DND-41 (cell line): ENCODE measurements at regions not wholly inside any gene's neighbourhood (a gene's known extent, or its start where the extent isn't known, plus 50 kb on each side); places are given as distances from the start of the nearest gene placed in this dataset.

Experiments
- ATAC-seq: fragments of 200-7000 bp; cut with Tn5 transposase; 3 replicates; pipeline ENCODE4 v1.9.1; 2021; ENCODE audit warnings: low read depth; ENCODE audit not compliant: insufficient read depth
- DNase-seq: peaks from one replicate; pipeline ENCODE4 v3.0.0-alpha.2; 2020
- H2AFZ ChIP-seq: 2 replicates; pipeline ENCODE4 v1.6.0; 2012; ENCODE audit warnings: low read depth, low read length
- H3K27ac ChIP-seq: 2 replicates; pipeline ENCODE4 v1.5.1; 2012; ENCODE audit warnings: low read length, inconsistent platforms
- H3K27me3 ChIP-seq: fragments of 200-600 bp; sonication (generic); 2 replicates; pipeline ENCODE4 v1.6.0; 2012; ENCODE audit warnings: low read length, mild to moderate bottlenecking, inconsistent platforms; ENCODE audit not compliant: insufficient read depth, poor library complexity
- H3K36me3 ChIP-seq: 2 replicates; pipeline ENCODE4 v1.5.1; 2012; ENCODE audit warnings: low read length, inconsistent platforms; ENCODE audit not compliant: insufficient read depth
- H3K4me1 ChIP-seq: 2 replicates; pipeline ENCODE4 v1.5.1; 2012; ENCODE audit warnings: mild to moderate bottlenecking, low read length; ENCODE audit not compliant: insufficient read depth
- H3K4me2 ChIP-seq: 2 replicates; pipeline ENCODE4 v1.6.0; 2012; ENCODE audit warnings: mild to moderate bottlenecking, moderate library complexity, low read length, inconsistent platforms; ENCODE audit not compliant: insufficient read depth
- H3K4me3 ChIP-seq, 2 experiments: fragments of 200-600 bp in 1 of 2; shearing (Covaris generic) in 1 of 2; 2 replicates each; pipeline ENCODE4 v1.5.1; 2012 to 2016; ENCODE audit warnings: inconsistent platforms in 2 of 2, low read length in 2 of 2, mild to moderate bottlenecking in 2 of 2, low read depth in 1 of 2, moderate library complexity in 1 of 2
- H3K79me2 ChIP-seq: 2 replicates; pipeline ENCODE4 v1.6.0; 2012; ENCODE audit warnings: low read length, inconsistent platforms; ENCODE audit not compliant: insufficient read depth
- H3K9ac ChIP-seq: 2 replicates; pipeline ENCODE4 v1.6.0; 2012; ENCODE audit warnings: low read depth, mild to moderate bottlenecking, inconsistent platforms, low read length, moderate library complexity
- H3K9me3 ChIP-seq: 2 replicates; pipeline ENCODE4 v1.5.1; 2012; ENCODE audit warnings: low read length, moderate library complexity, mild to moderate bottlenecking, inconsistent platforms; ENCODE audit not compliant: insufficient read depth, severe bottlenecking
- H4K20me1 ChIP-seq: 2 replicates; pipeline ENCODE4 v1.6.0; 2012; ENCODE audit warnings: low read length; ENCODE audit not compliant: insufficient read depth
- CTCF ChIP-seq: IDR thresholded peaks from 2 replicates; pipeline ENCODE4 v1.5.1; 2012; ENCODE audit warnings: borderline replicate concordance, low read length, moderate library complexity, mild to moderate bottlenecking; ENCODE audit not compliant: poor library complexity, severe bottlenecking; ENCODE audit errors: extremely low read depth
- EZH2 ChIP-seq: IDR thresholded peaks from 3 replicates; pipeline ENCODE4 v1.6.1; 2012; ENCODE audit warnings: borderline replicate concordance, low read depth, mild to moderate bottlenecking, moderate library complexity, low read length, inconsistent platforms; ENCODE audit not compliant: severe bottlenecking

GRCh38 chr1:87265786-87266185 lies 62.9 kb upstream of the LMO4 start:
- H4K20me1 ChIP-seq: no peaks in the 10 kb centered on the region
- no peaks in the 10 kb centered on the region for H3K9me3 ChIP-seq
- H3K27ac ChIP-seq: no peak overlapping the region
- no peaks in the 10 kb centered on the region for H3K4me1 ChIP-seq
- no peak for ATAC-seq
- no peaks in the 10 kb centered on the region for H3K27me3 ChIP-seq
- no peak overlapping the region for H2AFZ ChIP-seq
- no peak overlapping the region for H3K9ac ChIP-seq
- H3K36me3 ChIP-seq: no peaks in the 10 kb centered on the region
- no peak overlapping the region for H3K4me3 ChIP-seq
- H3K79me2 ChIP-seq: no peaks in the 10 kb centered on the region
- TF ChIP-seq EZH2 (no peak), CTCF (no peak)
- no peak for DNase-seq
- H3K4me2 ChIP-seq: no peak overlapping the region

- Histone ChIP-seq H3K4me2 (no peak overlapping the region), H3K9me3 (no peaks in the 10 kb centered on the region), H3K4me1 (no peaks in the 10 kb centered on the region), H3K9ac (no peak overlapping the region), H2AFZ (no peak overlapping the region), H3K27ac (no peak overlapping the region), H3K36me3 (no peaks in the 10 kb centered on the region), H4K20me1 (no peaks in the 10 kb centered on the region), H3K4me3 (no peak overlapping the region), H3K79me2 (no peaks in the 10 kb centered on the region), H3K27me3 (no peaks in the 10 kb centered on the region)
- no peak for ATAC-seq
- TF ChIP-seq CTCF (no peak), EZH2 (no peak)
- DNase-seq: no peak
Observed at GRCh38 chr1:87268111-87268510, 60.6 kb upstream of the LMO4 start.

- Histone ChIP-seq H3K4me3 (no peak overlapping the region), H3K9ac (no peak overlapping the region), H3K27me3 (no peaks in the 10 kb centered on the region), H4K20me1 (no peaks in the 10 kb centered on the region), H3K79me2 (no peaks in the 10 kb centered on the region), H3K4me2 (no peak overlapping the region), H3K36me3 (no peaks in the 10 kb centered on the region), H3K9me3 (no peaks in the 10 kb centered on the region), H3K27ac (no peak overlapping the region), H3K4me1 (no peaks in the 10 kb centered on the region), H2AFZ (no peak overlapping the region)
- DNase-seq (no peak), ATAC-seq (no peak)
- TF ChIP-seq CTCF (no peak), EZH2 (no peak)
Observed at GRCh38 chr1:87269921-87270320, 58.8 kb upstream of the LMO4 start.

- no peaks in the 10 kb centered on the region for H3K79me2 ChIP-seq
Observed at GRCh38 chr1:87273291-87273690, 55.4 kb upstream of the LMO4 start.

More at GRCh38 chr1:87273291-87273690, 55.4 kb upstream of the LMO4 start:
- Histone ChIP-seq H3K4me3 (no peak overlapping the region), H3K4me2 (no peak overlapping the region), H3K27ac (no peak overlapping the region), H3K27me3 (peaks cover 5% of the 10 kb centered on the region), H2AFZ (no peak overlapping the region), H3K9ac (no peak overlapping the region), H3K9me3 (no peaks in the 10 kb centered on the region), H3K36me3 (no peaks in the 10 kb centered on the region), H3K4me1 (no peaks in the 10 kb centered on the region), H4K20me1 (no peaks in the 10 kb centered on the region)
- DNase-seq (no peak), ATAC-seq (no peak)
- TF ChIP-seq CTCF: no peak
- TF ChIP-seq EZH2: no peak
